ENCODE measurements at regions not wholly inside any gene's neighbourhood (a gene's known extent, or its start where the extent isn't known, plus 50 kb on each side); places are given as distances from the start of the nearest gene placed in this dataset.
"Not testable (repeated sequence)": the region's sequence is repeated elsewhere in the genome, so short reads cannot be mapped to it uniquely, and the experiment has no call there.

- DNase-seq: no peak
Measured at GRCh38 chr9:90044710-90045151, 439.9 kb downstream of the GADD45G start.

GRCh38 chr9:90046317-90046861 is 441.6 kb downstream of the GADD45G start:
- DNase-seq: no peak

GRCh38 chr9:90047828-90048227 is 443.0 kb downstream of the GADD45G start:
- DNase-seq: no peak

- peak; percentile 4 for DNase-seq
Measured at GRCh38 chr9:90052366-90052765, 447.6 kb downstream of the GADD45G start.

- DNase-seq: peak; percentile 34
Measured at GRCh38 chr9:90053027-90053426, 448.2 kb downstream of the GADD45G start.

- no peak for DNase-seq
Measured at GRCh38 chr9:90054810-90055209, 450.0 kb downstream of the GADD45G start.

- no peak for DNase-seq
Measured at GRCh38 chr9:90055226-90055625, 450.4 kb downstream of the GADD45G start.

- no peak for DNase-seq
Measured at GRCh38 chr9:90057361-90057760, 452.5 kb downstream of the GADD45G start.

- no peak for DNase-seq
Measured at GRCh38 chr9:90058182-90058763, 453.5 kb downstream of the GADD45G start.

- DNase-seq: no peak
Measured at GRCh38 chr9:90059436-90059835, 454.6 kb downstream of the GADD45G start.

GRCh38 chr9:90060256-90060655 is 455.4 kb downstream of the GADD45G start:
- no peak for DNase-seq

- no peak for DNase-seq
Measured at GRCh38 chr9:90061187-90061586, 456.4 kb downstream of the GADD45G start.

- DNase-seq: no peak
Measured at GRCh38 chr9:90062982-90063381, 458.2 kb downstream of the GADD45G start.

- no peak for DNase-seq
Measured at GRCh38 chr9:90064248-90064647, 459.4 kb downstream of the GADD45G start.

GRCh38 chr9:90064971-90065370 is 460.2 kb downstream of the GADD45G start:
- no peak for DNase-seq

GRCh38 chr9:90065851-90066250 is 461.0 kb downstream of the GADD45G start:
- no peak for DNase-seq

- DNase-seq: no peak
Measured at GRCh38 chr9:90069085-90069484, 464.3 kb downstream of the GADD45G start.

- DNase-seq: no peak
Measured at GRCh38 chr9:90070056-90070455, 465.2 kb downstream of the GADD45G start.

GRCh38 chr9:90070469-90070868 is 465.7 kb downstream of the GADD45G start:
- no peak for DNase-seq

GRCh38 chr9:90070931-90071660 is 466.3 kb downstream of the GADD45G start:
- no peak for DNase-seq

- no peak for DNase-seq
Measured at GRCh38 chr9:90073186-90073945, 468.6 kb downstream of the GADD45G start.

- DNase-seq: no peak
Measured at GRCh38 chr9:90074316-90074962, 469.6 kb downstream of the GADD45G start.

GRCh38 chr9:90077598-90077997 is 472.8 kb downstream of the GADD45G start:
- not testable (repeated sequence) for DNase-seq
